ENCODE measurements at regions not wholly inside any gene's neighbourhood (a gene's known extent, or its start where the extent isn't known, plus 50 kb on each side); places are given as distances from the start of the nearest gene placed in this dataset.
"Not testable (repeated sequence)": the region's sequence is repeated elsewhere in the genome, so short reads cannot be mapped to it uniquely, and the experiment has no call there.

- DNase-seq = no peak
These were observed 299.7 kb upstream of the AADAT start for GRCh38 chr4:170389411-170389810.

GRCh38 chr4:170388255-170388654, 298.5 kb upstream of the AADAT start:
- DNase-seq = no peak

GRCh38 chr4:170386971-170387370, 297.2 kb upstream of the AADAT start:
- no peak for DNase-seq

GRCh38 chr4:170386511-170386910, 296.8 kb upstream of the AADAT start:
- DNase-seq = no peak

- DNase-seq = peak; percentile 68 to 69
These were observed 285.0 kb upstream of the AADAT start for GRCh38 chr4:170374770-170375169.

- no peak for DNase-seq
These were observed 259.2 kb upstream of the AADAT start for GRCh38 chr4:170348945-170349344.

GRCh38 chr4:170347191-170347590, 257.4 kb upstream of the AADAT start:
- DNase-seq = not testable (repeated sequence)

- no peak for DNase-seq
These were observed 249.8 kb upstream of the AADAT start for GRCh38 chr4:170339522-170339921.

- DNase-seq = no peak
These were observed 246.6 kb upstream of the AADAT start for GRCh38 chr4:170336238-170336775.

GRCh38 chr4:170325599-170325998, 235.8 kb upstream of the AADAT start:
- DNase-seq = no peak

GRCh38 chr4:170323623-170324022, 233.9 kb upstream of the AADAT start:
- no peak for DNase-seq

- DNase-seq = no peak
These were observed 217.4 kb upstream of the AADAT start for GRCh38 chr4:170307182-170307581.

- DNase-seq = no peak
These were observed 216.5 kb upstream of the AADAT start for GRCh38 chr4:170306208-170306607.

GRCh38 chr4:170305627-170306026, 215.9 kb upstream of the AADAT start:
- DNase-seq = no peak

- no peak for DNase-seq
These were observed 191.3 kb upstream of the AADAT start for GRCh38 chr4:170281027-170281426.

- no peak for DNase-seq
These were observed 188.7 kb upstream of the AADAT start for GRCh38 chr4:170278460-170278859.

GRCh38 chr4:170274616-170275015, 184.9 kb upstream of the AADAT start:
- no peak for DNase-seq

GRCh38 chr4:170272959-170273358, 183.2 kb upstream of the AADAT start:
- DNase-seq = no peak

GRCh38 chr4:170271723-170272122, 182.0 kb upstream of the AADAT start:
- DNase-seq = no peak

- no peak for DNase-seq
These were observed 180.9 kb upstream of the AADAT start for GRCh38 chr4:170270628-170271027.

- no peak for DNase-seq
These were observed 180.2 kb upstream of the AADAT start for GRCh38 chr4:170269950-170270349.

GRCh38 chr4:170259631-170260153, 169.9 kb upstream of the AADAT start:
- peak; percentile 86 to 91 for DNase-seq

GRCh38 chr4:170256807-170257206, 167.1 kb upstream of the AADAT start:
- DNase-seq = no peak

- DNase-seq = no peak
These were observed 158.8 kb upstream of the AADAT start for GRCh38 chr4:170248576-170248975.

GRCh38 chr4:170248029-170248428, 158.3 kb upstream of the AADAT start:
- DNase-seq = no peak

All from AML-193 (cell line).